ENCODE measurements at regions not wholly inside any gene's neighbourhood (a gene's known extent, or its start where the extent isn't known, plus 50 kb on each side); places are given as distances from the start of the nearest gene placed in this dataset.

DNA sequence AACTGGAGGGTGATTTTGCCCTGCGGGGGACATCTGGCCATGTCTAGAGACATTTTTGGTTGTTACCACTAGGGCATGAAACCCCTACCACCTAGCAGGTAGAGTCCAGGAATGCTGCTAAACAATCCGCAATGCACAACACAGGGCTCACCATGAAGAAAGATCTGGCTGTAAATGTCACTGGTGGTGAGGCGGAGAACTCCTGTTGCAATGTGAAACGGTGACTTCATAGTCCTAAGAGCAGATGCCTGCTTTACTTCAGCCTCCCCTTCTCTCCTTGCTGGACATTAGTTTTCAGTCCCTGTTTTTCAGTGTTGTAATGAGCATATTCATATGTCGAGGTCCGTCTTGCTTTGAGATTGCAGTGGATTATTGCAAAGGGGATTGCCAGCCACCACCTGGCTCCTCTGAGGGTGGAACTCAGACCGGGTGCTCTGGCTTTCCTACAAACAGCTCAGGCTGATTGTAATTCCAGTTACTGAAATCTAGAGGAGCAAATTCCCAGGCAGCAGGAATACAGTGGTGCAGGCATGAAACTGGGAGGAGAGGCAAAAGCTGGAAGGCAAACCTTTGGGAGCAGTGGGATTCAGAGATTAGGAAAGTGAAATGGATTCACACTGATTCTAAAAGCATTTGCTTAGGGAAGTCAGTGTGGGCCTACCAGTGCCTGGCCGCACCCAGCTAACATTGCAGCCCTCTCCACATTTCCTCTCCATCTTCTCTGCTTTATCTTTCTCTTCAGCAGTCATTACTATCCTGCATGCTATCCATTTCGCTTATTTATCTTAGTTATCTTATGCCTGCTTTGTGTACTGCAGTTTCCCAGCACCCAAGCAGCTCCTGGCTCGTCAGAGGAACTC, 76.1 kb upstream of the PCDH8 start (continued):
- TF ChIP-seq HCFC1 (IDR thresholded peaks at IDR 0.05; ENCODE audit: low read depth, low read length): no peak
- TF ChIP-seq, protein P1, sequence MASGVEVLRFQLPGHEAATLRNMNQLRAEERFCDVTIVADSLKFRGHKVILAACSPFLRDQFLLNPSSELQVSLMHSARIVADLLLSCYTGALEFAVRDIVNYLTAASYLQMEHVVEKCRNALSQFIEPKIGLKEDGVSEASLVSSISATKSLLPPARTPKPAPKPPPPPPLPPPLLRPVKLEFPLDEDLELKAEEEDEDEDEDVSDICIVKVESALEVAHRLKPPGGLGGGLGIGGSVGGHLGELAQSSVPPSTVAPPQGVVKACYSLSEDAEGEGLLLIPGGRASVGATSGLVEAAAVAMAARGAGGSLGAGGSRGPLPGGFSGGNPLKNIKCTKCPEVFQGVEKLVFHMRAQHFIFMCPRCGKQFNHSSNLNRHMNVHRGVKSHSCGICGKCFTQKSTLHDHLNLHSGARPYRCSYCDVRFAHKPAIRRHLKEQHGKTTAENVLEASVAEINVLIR (CRISPR knock-in tag; IDR thresholded peaks at IDR 0.05): no peak
- no peak for TF ChIP-seq KLF10 (CRISPR knock-in tag; IDR thresholded peaks at IDR 0.05)
- TF ChIP-seq, protein P2, sequence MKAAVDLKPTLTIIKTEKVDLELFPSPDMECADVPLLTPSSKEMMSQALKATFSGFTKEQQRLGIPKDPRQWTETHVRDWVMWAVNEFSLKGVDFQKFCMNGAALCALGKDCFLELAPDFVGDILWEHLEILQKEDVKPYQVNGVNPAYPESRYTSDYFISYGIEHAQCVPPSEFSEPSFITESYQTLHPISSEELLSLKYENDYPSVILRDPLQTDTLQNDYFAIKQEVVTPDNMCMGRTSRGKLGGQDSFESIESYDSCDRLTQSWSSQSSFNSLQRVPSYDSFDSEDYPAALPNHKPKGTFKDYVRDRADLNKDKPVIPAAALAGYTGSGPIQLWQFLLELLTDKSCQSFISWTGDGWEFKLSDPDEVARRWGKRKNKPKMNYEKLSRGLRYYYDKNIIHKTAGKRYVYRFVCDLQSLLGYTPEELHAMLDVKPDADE (conservative IDR thresholded peaks at IDR 0.05; ENCODE audit: control insufficient read depth, low read depth, low read length): no peak
- TF ChIP-seq ZFP1 (CRISPR knock-in tag; IDR thresholded peaks at IDR 0.05): no peak
- no peak for TF ChIP-seq HDAC3 (IDR thresholded peaks at IDR 0.05; ENCODE audit: borderline replicate concordance, partially characterized antibody)
- TF ChIP-seq TCFL5 (CRISPR knock-in tag; conservative IDR thresholded peaks at IDR 0.05): no peak
- TF ChIP-seq, protein P3, sequence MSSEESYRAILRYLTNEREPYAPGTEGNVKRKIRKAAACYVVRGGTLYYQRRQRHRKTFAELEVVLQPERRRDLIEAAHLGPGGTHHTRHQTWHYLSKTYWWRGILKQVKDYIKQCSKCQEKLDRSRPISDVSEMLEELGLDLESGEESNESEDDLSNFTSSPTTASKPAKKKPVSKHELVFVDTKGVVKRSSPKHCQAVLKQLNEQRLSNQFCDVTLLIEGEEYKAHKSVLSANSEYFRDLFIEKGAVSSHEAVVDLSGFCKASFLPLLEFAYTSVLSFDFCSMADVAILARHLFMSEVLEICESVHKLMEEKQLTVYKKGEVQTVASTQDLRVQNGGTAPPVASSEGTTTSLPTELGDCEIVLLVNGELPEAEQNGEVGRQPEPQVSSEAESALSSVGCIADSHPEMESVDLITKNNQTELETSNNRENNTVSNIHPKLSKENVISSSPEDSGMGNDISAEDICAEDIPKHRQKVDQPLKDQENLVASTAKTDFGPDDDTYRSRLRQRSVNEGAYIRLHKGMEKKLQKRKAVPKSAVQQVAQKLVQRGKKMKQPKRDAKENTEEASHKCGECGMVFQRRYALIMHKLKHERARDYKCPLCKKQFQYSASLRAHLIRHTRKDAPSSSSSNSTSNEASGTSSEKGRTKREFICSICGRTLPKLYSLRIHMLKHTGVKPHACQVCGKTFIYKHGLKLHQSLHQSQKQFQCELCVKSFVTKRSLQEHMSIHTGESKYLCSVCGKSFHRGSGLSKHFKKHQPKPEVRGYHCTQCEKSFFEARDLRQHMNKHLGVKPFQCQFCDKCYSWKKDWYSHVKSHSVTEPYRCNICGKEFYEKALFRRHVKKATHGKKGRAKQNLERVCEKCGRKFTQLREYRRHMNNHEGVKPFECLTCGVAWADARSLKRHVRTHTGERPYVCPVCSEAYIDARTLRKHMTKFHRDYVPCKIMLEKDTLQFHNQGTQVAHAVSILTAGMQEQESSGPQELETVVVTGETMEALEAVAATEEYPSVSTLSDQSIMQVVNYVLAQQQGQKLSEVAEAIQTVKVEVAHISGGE (CRISPR knock-in tag; IDR thresholded peaks at IDR 0.05): no peak
